HEK293T (cell line): ENCODE measurements at regions not wholly inside any gene's neighbourhood (a gene's known extent, or its start where the extent isn't known, plus 50 kb on each side); places are given as distances from the start of the nearest gene placed in this dataset.

Source experiments
- CTBP1 ChIP-seq: fragments of 450-650 bp; IDR thresholded peaks from 2 replicates; pipeline ENCODE4 v1.6.1; 2016; ENCODE audit warnings: borderline replicate concordance
- ELF4 ChIP-seq: fragments of 450-650 bp; IDR thresholded peaks from 2 replicates; pipeline ENCODE4 v1.6.1; 2017; ENCODE audit warnings: antibody characterized with exemption
- FOXK2 ChIP-seq: fragments of 450-650 bp; IDR thresholded peaks from 2 replicates; pipeline ENCODE4 v1.6.1; 2016; ENCODE audit warnings: mild to moderate bottlenecking
- FOXM1 ChIP-seq: fragments of 450-650 bp; IDR thresholded peaks from 2 replicates; pipeline ENCODE4 v1.6.1; 2017; ENCODE audit warnings: mild to moderate bottlenecking, borderline replicate concordance

- no peak for TF ChIP-seq FOXM1
- TF ChIP-seq FOXK2 = no peak
- TF ChIP-seq CTBP1 = no peak
- no peak for TF ChIP-seq ELF4
Measured at GRCh38 chr1:58000116-58000515, 546.4 kb downstream of the OMA1 start.
